Liver (tissue), 8 donors: ENCODE measurements at regions not wholly inside any gene's neighbourhood (a gene's known extent, or its start where the extent isn't known, plus 50 kb on each side); places are given as distances from the start of the nearest gene placed in this dataset.

Source experiments
- DNase-seq: peaks from one replicate; pipeline ENCODE4 v3.0.0-alpha.2; 2017; ENCODE audit warnings: low spot score
- H3K27ac ChIP-seq, 2 donors: one replicate each; pipeline ENCODE4 v1.7.0; 2013; ENCODE audit warnings: inconsistent platforms in 2 of 2, low read length in 2 of 2, control low read depth in 1 of 2, low read depth in 1 of 2, mild to moderate bottlenecking in 1 of 2
- H3K27me3 ChIP-seq, 4 donors: one replicate each; pipeline versions ENCODE4 v1.6.1 to v1.7.0; 2013; ENCODE audit warnings: low read length in 3 of 4, inconsistent platforms in 1 of 4, mild to moderate bottlenecking in 1 of 4, moderate library complexity in 1 of 4; ENCODE audit not compliant: control insufficient read depth in 4 of 4, insufficient read depth in 4 of 4
- H3K36me3 ChIP-seq, 4 donors: one replicate each; pipeline versions ENCODE4 v1.6.1 to v1.7.0; 2013; ENCODE audit warnings: low read length in 3 of 4, mild to moderate bottlenecking in 3 of 4, low read depth in 1 of 4, moderate library complexity in 1 of 4; ENCODE audit not compliant: control insufficient read depth in 4 of 4, insufficient read depth in 3 of 4
- H3K4me1 ChIP-seq, 4 donors: one replicate each; pipeline versions ENCODE4 v1.6.1 to v1.7.0; 2013; ENCODE audit warnings: low read length in 3 of 4, mild to moderate bottlenecking in 3 of 4, moderate library complexity in 1 of 4; ENCODE audit not compliant: control insufficient read depth in 4 of 4, insufficient read depth in 4 of 4
- H3K4me3 ChIP-seq, 3 donors: one replicate each; pipeline versions ENCODE4 v1.6.1 to v1.7.0; 2013; ENCODE audit warnings: low read length in 3 of 3, control low read depth in 1 of 3, low read depth in 1 of 3, mild to moderate bottlenecking in 1 of 3
- H3K9ac ChIP-seq, 2 donors: one replicate each; pipeline ENCODE4 v1.7.0; 2013; ENCODE audit warnings: low read length in 2 of 2, mild to moderate bottlenecking in 2 of 2, moderate library complexity in 2 of 2, control low read depth in 1 of 2, low read depth in 1 of 2
- H3K9me3 ChIP-seq, 4 donors: one replicate each; pipeline versions ENCODE4 v1.6.1 to v1.7.0; 2013; ENCODE audit warnings: low read length in 3 of 4; ENCODE audit not compliant: control insufficient read depth in 4 of 4
- CTCF ChIP-seq: fragments of 150-350 bp; IDR thresholded peaks from 2 replicates; pipeline ENCODE4 v1.5.1; 2017; ENCODE audit warnings: improper control_type of control experiment, low read depth, low read length; ENCODE audit not compliant: missing input control
- EGR1 ChIP-seq, 2 donors: IDR thresholded peaks; 2 replicates each; pipeline ENCODE4 v1.6.1; 2016 to 2018; ENCODE audit warnings: antibody characterized with exemption in 2 of 2, low read depth in 2 of 2
- FOXA1 ChIP-seq: IDR thresholded peaks from 2 replicates; pipeline ENCODE4 v1.6.1; 2016; ENCODE audit warnings: antibody characterized with exemption
- FOXA2 ChIP-seq: IDR thresholded peaks from 2 replicates; pipeline ENCODE4 v1.6.1; 2016; ENCODE audit warnings: antibody characterized with exemption
- GABPA ChIP-seq, 2 donors: IDR thresholded peaks in 1 of 2; conservative IDR thresholded peaks in 1 of 2; 2 replicates each; pipeline ENCODE4 v1.6.1; 2016; ENCODE audit warnings: antibody characterized with exemption in 2 of 2, mild to moderate bottlenecking in 1 of 2, moderate library complexity in 1 of 2
- HNF4A ChIP-seq, 2 donors: conservative IDR thresholded peaks; 2 replicates each; pipeline ENCODE4 v1.6.1; 2016; ENCODE audit warnings: antibody characterized with exemption in 2 of 2, mild to moderate bottlenecking in 2 of 2
- JUND ChIP-seq, 2 donors: IDR thresholded peaks; 2 replicates each; pipeline ENCODE4 v1.6.1; 2016; ENCODE audit warnings: antibody characterized with exemption in 2 of 2
- MAX ChIP-seq: IDR thresholded peaks from 2 replicates; pipeline ENCODE4 v1.6.1; 2016; ENCODE audit warnings: antibody characterized with exemption
- NR2F2 ChIP-seq: IDR thresholded peaks from 2 replicates; pipeline ENCODE4 v1.6.1; 2016; ENCODE audit warnings: antibody characterized with exemption
- RAD21 ChIP-seq, 2 donors: IDR thresholded peaks; 2 replicates each; pipeline ENCODE4 v1.6.1; 2016; ENCODE audit warnings: antibody characterized with exemption in 2 of 2, mild to moderate bottlenecking in 2 of 2
- RXRA ChIP-seq, 2 donors: IDR thresholded peaks; 2 replicates each; pipeline ENCODE4 v1.6.1; 2017 to 2018; ENCODE audit warnings: antibody characterized with exemption in 2 of 2, mild to moderate bottlenecking in 1 of 2
- SP1 ChIP-seq: IDR thresholded peaks from 2 replicates; pipeline ENCODE4 v1.6.1; 2018; ENCODE audit warnings: antibody characterized with exemption, mild to moderate bottlenecking
- TAF1 ChIP-seq: conservative IDR thresholded peaks from 2 replicates; pipeline ENCODE4 v1.6.1; 2016; ENCODE audit warnings: antibody characterized with exemption, mild to moderate bottlenecking
- YY1 ChIP-seq: IDR thresholded peaks from 2 replicates; pipeline ENCODE4 v1.6.1; 2016; ENCODE audit warnings: antibody characterized with exemption, mild to moderate bottlenecking
- ZBTB33 ChIP-seq: IDR thresholded peaks from 2 replicates; pipeline ENCODE4 v1.6.1; 2016; ENCODE audit warnings: antibody characterized with exemption
- WGBS: extraction: QIAGEN DNeasy Blood & Tissue Kit; methylation state at CpG from one replicate; pipeline ENCODE4 v1.1.7; 2013; 5-methylcytosine and 5-hydroxymethylcytosine counted together
- TF ChIP-seq, protein P1 (sequence below): IDR thresholded peaks from 2 replicates; pipeline ENCODE4 v1.6.1; 2016; ENCODE audit warnings: antibody characterized with exemption, mild to moderate bottlenecking
- TF ChIP-seq, protein P2 (sequence below): IDR thresholded peaks from 2 replicates; pipeline ENCODE4 v1.6.1; 2016; ENCODE audit warnings: antibody characterized with exemption
- donor health status: healthy.
- donor health status: healthy.
- donor health status: healthy.
- donor health status: healthy.
- donor health status: healthy.

DNA sequence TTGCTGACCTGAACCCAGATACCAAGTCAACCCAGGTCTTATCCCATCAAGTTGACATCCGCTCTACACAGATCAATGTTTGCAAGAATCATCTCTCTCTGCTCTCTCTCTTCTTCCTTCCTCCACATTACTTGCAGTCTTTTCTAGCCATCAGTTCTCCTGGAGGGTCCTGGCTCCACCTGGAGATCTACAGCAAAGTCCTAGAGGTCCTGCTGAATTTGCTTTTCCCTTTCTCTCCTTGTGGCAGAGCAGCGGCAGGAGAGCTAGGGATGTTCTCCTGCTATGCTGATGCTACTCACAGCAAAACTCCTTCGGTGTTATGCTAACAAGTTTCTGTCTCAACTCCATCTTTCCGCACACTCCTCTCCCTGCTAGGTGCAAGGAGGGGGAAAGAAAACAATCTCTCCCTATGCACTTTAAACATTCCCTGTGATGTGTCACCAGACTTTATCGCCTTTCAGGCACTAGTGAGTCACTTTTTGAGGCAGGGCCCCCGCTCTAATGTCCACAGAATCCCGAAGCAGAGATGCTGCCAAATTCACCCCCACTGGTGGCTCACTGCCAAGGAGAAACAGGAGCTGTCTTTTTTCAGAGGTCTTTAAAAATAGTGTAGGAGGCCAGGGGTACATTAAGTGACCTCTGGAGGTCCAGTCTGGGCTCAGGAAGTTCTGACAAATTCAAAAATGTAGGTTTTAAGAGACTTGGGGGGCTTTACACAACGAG lies 62.6 kb downstream of the FAM50B start:
- DNase-seq, result no peak
- Histone ChIP-seq H3K27ac (peak overlapping the region in 1 of 2 donors; percentile 93), H3K4me3 (no peak overlapping the region), H3K9ac (peak overlapping the region in 1 of 2 donors; percentile 21), H3K4me1 (peaks cover 4 to 24% (median 13%) of the 10 kb centered on the region in 4 donors), H3K27me3 (no peaks in the 10 kb centered on the region), H3K36me3 (no peaks in the 10 kb centered on the region), H3K9me3 (no peaks in the 10 kb centered on the region)
- TF ChIP-seq YY1, result no peak
- TF ChIP-seq SP1, result no peak
- peak; percentile 38 to 87 for TF ChIP-seq JUND (IDR thresholded peaks at IDR 0.05)
- peak; percentile 9 to 59 for TF ChIP-seq HNF4A (conservative IDR thresholded peaks at IDR 0.05)
- no peak for TF ChIP-seq RAD21 (IDR thresholded peaks at IDR 0.05)
- no peak for TF ChIP-seq MAX
- TF ChIP-seq FOXA2, result no peak
- TF ChIP-seq GABPA (IDR thresholded peaks at IDR 0.05 in 1 of 2, conservative IDR thresholded peaks at IDR 0.05 in 1 of 2), result no peak
- TF ChIP-seq NR2F2, result no peak
- TF ChIP-seq TAF1, result no peak
- TF ChIP-seq CTCF, result no peak
- peak in 1 of 2 donors; percentile 47 for TF ChIP-seq RXRA (IDR thresholded peaks at IDR 0.05)
- peak in 1 of 2 donors; percentile 28 for TF ChIP-seq EGR1 (IDR thresholded peaks at IDR 0.05; ENCODE audit: low read depth in 2 of 2)
- no peak for TF ChIP-seq ZBTB33
- TF ChIP-seq, protein P1, sequence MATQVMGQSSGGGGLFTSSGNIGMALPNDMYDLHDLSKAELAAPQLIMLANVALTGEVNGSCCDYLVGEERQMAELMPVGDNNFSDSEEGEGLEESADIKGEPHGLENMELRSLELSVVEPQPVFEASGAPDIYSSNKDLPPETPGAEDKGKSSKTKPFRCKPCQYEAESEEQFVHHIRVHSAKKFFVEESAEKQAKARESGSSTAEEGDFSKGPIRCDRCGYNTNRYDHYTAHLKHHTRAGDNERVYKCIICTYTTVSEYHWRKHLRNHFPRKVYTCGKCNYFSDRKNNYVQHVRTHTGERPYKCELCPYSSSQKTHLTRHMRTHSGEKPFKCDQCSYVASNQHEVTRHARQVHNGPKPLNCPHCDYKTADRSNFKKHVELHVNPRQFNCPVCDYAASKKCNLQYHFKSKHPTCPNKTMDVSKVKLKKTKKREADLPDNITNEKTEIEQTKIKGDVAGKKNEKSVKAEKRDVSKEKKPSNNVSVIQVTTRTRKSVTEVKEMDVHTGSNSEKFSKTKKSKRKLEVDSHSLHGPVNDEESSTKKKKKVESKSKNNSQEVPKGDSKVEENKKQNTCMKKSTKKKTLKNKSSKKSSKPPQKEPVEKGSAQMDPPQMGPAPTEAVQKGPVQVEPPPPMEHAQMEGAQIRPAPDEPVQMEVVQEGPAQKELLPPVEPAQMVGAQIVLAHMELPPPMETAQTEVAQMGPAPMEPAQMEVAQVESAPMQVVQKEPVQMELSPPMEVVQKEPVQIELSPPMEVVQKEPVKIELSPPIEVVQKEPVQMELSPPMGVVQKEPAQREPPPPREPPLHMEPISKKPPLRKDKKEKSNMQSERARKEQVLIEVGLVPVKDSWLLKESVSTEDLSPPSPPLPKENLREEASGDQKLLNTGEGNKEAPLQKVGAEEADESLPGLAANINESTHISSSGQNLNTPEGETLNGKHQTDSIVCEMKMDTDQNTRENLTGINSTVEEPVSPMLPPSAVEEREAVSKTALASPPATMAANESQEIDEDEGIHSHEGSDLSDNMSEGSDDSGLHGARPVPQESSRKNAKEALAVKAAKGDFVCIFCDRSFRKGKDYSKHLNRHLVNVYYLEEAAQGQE, result no peak
- TF ChIP-seq, protein P2, sequence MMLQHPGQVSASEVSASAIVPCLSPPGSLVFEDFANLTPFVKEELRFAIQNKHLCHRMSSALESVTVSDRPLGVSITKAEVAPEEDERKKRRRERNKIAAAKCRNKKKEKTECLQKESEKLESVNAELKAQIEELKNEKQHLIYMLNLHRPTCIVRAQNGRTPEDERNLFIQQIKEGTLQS, result no peak
- no peak for TF ChIP-seq FOXA1
- WGBS, result 60% methylated on average over 8 of the region's 8 CpGs
